ENCODE measurements at regions not wholly inside any gene's neighbourhood (a gene's known extent, or its start where the extent isn't known, plus 50 kb on each side); places are given as distances from the start of the nearest gene placed in this dataset.

- no peak overlapping the region for H3K27ac ChIP-seq (ENCODE audit: low read depth, low read length)
- H3K4me2 ChIP-seq (ENCODE audit: low read length): no peak overlapping the region
- ChIA-PET POLR2A (no interaction called here), CTCF (no interaction called here), RAD21 (ENCODE audit: low non-redundant PET in 1 of 2, low total read pairs in 2 of 2, uncharacterized antibody in 2 of 2, unreplicated experiment in 2 of 2) (no interaction called here)
- no peaks in the 10 kb centered on the region for H3K79me2 ChIP-seq (ENCODE audit: insufficient read depth, low read length)
- ATAC-seq: no peak
- H3K9ac ChIP-seq (ENCODE audit: low read length): no peak overlapping the region
- H3K27me3 ChIP-seq (ENCODE audit: insufficient read depth, low read length): no peaks in the 10 kb centered on the region
- intact Hi-C loops (cut with micrococcal nuclease): no loop called here
- H3K36me3 ChIP-seq (ENCODE audit: control insufficient read depth in 1 of 2, insufficient read depth in 2 of 2, low read length in 2 of 2): no peaks in the 10 kb centered on the region
- peak overlapping the region; percentile 60 for H2AFZ ChIP-seq (ENCODE audit: low read depth, low read length, poor library complexity, severe bottlenecking)
- no peaks in the 10 kb centered on the region for H3K9me2 ChIP-seq (ENCODE audit: insufficient read depth)
- no peak overlapping the region for H3K4me3 ChIP-seq (replicated peaks in 1 of 2; ENCODE audit: low read depth in 1 of 2, low read length in 2 of 2)
- TF ChIP-seq CBX3 (IDR thresholded peaks at IDR 0.05; ENCODE audit: low read depth) (no peak), TCF7L2 (IDR thresholded peaks at IDR 0.05; ENCODE audit: borderline replicate concordance, extremely low read depth, insufficient read depth, insufficient read length) (no peak), POLR2A (IDR thresholded peaks at IDR 0.05; ENCODE audit: borderline replicate concordance, extremely low read depth, insufficient read depth, insufficient read length) (no peak), SIN3A (IDR thresholded peaks at IDR 0.05; ENCODE audit: low read depth) (no peak), POLR2AphosphoS5 (IDR thresholded peaks at IDR 0.05; ENCODE audit: low read depth, low read length) (no peak), JUND (IDR thresholded peaks at IDR 0.05) (no peak), EGR1 (IDR thresholded peaks at IDR 0.05; ENCODE audit: low read depth) (no peak), RAD21 (IDR thresholded peaks at IDR 0.05; ENCODE audit: low read depth) (no peak)
- TF ChIP-seq, protein P1, sequence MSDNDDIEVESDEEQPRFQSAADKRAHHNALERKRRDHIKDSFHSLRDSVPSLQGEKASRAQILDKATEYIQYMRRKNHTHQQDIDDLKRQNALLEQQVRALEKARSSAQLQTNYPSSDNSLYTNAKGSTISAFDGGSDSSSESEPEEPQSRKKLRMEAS (IDR thresholded peaks at IDR 0.05): no peak
- no TSS peak for BruUV-seq (replicated peaks)
- H4K20me1 ChIP-seq (ENCODE audit: insufficient read depth): no peaks in the 10 kb centered on the region
- DNase-seq (ENCODE audit: low read depth, low spot score): no peak
- H3K4me1 ChIP-seq (ENCODE audit: control insufficient read depth in 1 of 2, insufficient read depth in 2 of 2, low read length in 2 of 2): peaks cover 0 to 8% of the 10 kb centered on the region in 2 experiments; a peak in 2 of 4 replicates
- H3K9me3 ChIP-seq (ENCODE audit: control insufficient read depth in 1 of 2, insufficient read depth in 1 of 2, low read depth in 1 of 2, low read length in 2 of 2): no peaks in the 10 kb centered on the region
Observed at GRCh38 chr3:31354373-31354772, 178.4 kb upstream of the STT3B start.

DNA sequence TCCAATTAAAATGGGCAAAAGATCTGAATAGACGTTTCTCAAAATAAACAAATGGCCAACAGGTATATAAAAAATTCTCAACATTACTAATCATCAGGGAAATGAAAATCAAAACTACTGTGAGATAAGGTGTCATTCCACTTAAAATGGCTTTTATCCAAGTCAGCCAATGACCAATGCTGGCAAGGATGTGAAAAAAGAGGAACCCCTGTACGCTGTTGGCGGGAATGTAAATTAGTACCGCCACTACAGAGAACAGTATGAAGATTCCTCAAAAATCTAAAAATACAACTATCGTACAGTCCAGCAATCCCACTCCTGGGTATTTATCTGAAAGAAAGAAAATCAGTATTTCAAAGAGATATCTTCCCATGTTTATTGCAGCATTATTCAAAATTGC is 176.9 kb upstream of the STT3B start:
- H3K9me2 ChIP-seq (ENCODE audit: insufficient read depth): no peaks in the 10 kb centered on the region
- H3K36me3 ChIP-seq (ENCODE audit: control insufficient read depth in 1 of 2, insufficient read depth in 2 of 2, low read length in 2 of 2): no peaks in the 10 kb centered on the region
- no peaks in the 10 kb centered on the region for H3K27me3 ChIP-seq (ENCODE audit: insufficient read depth, low read length)
- no peaks in the 10 kb centered on the region for H4K20me1 ChIP-seq (ENCODE audit: insufficient read depth)
- peak overlapping the region; percentile 3 for H2AFZ ChIP-seq (ENCODE audit: low read depth, low read length, poor library complexity, severe bottlenecking)
- CTCF ChIA-PET: no interaction called here
- intact Hi-C loops (cut with micrococcal nuclease): no loop called here
- no TSS peak for BruUV-seq (replicated peaks)
- TF ChIP-seq POLR2A (IDR thresholded peaks at IDR 0.05; ENCODE audit: borderline replicate concordance, extremely low read depth, insufficient read depth, insufficient read length) (no peak), SRF (IDR thresholded peaks at IDR 0.05; ENCODE audit: low read depth) (no peak), RAD21 (IDR thresholded peaks at IDR 0.05; ENCODE audit: low read depth) (no peak), ZNF274 (IDR thresholded peaks at IDR 0.05; ENCODE audit: low read depth, low read length) (no peak), CEBPB (IDR thresholded peaks at IDR 0.05; ENCODE audit: low read depth) (no peak), ELF1 (IDR thresholded peaks at IDR 0.05; ENCODE audit: borderline replicate concordance, low read depth) (no peak), EZH2phosphoT487 (IDR thresholded peaks at IDR 0.05; ENCODE audit: borderline replicate concordance) (no peak), TCF7L2 (IDR thresholded peaks at IDR 0.05; ENCODE audit: borderline replicate concordance, extremely low read depth, insufficient read depth, insufficient read length) (no peak), SIN3A (IDR thresholded peaks at IDR 0.05; ENCODE audit: low read depth) (no peak), REST (IDR thresholded peaks at IDR 0.05; ENCODE audit: low read depth) (no peak), JUND (IDR thresholded peaks at IDR 0.05) (no peak), YY1 (IDR thresholded peaks at IDR 0.05; ENCODE audit: extremely low read depth, insufficient replicate concordance, low read depth, low read length) (no peak)
- H3K4me2 ChIP-seq (ENCODE audit: low read length): no peak overlapping the region
- DNase-seq (ENCODE audit: low read depth, low spot score) (no peak), ATAC-seq (no peak)
- H3K4me3 ChIP-seq (replicated peaks in 1 of 2; ENCODE audit: low read depth in 1 of 2, low read length in 2 of 2): no peak overlapping the region
- RAD21 ChIA-PET (ENCODE audit: low non-redundant PET in 1 of 2, low total read pairs in 2 of 2, uncharacterized antibody in 2 of 2, unreplicated experiment in 2 of 2): no interaction called here
- POLR2A ChIA-PET: no interaction called here
- peaks cover 0 to 11% of the 10 kb centered on the region in 2 experiments; a peak in 2 of 4 replicates for H3K4me1 ChIP-seq (ENCODE audit: control insufficient read depth in 1 of 2, insufficient read depth in 2 of 2, low read length in 2 of 2)
- no peak overlapping the region for H3K9ac ChIP-seq (ENCODE audit: low read length)
- H3K27ac ChIP-seq (ENCODE audit: low read depth, low read length): no peak overlapping the region
- no peaks in the 10 kb centered on the region for H3K9me3 ChIP-seq (ENCODE audit: control insufficient read depth in 1 of 2, insufficient read depth in 1 of 2, low read depth in 1 of 2, low read length in 2 of 2)
- no peaks in the 10 kb centered on the region for H3K79me2 ChIP-seq (ENCODE audit: insufficient read depth, low read length)

Measured in HCT116 (cell line).